IMR-90 (cell line): ENCODE measurements at regions not wholly inside any gene's neighbourhood (a gene's known extent, or its start where the extent isn't known, plus 50 kb on each side); places are given as distances from the start of the nearest gene placed in this dataset.

Experiments used
- ATAC-seq: fragments of 200-7000 bp; cut with Tn5 transposase; 2 replicates; pipeline ENCODE4 v1.9.1; 2020; ENCODE audit warnings: low read depth, mild to moderate bottlenecking, moderate library complexity
- BruUV-seq: library from RNA; stranded (reverse); fragments of 400-500 nt; replicated peaks from 2 replicates; lab custom pipeline; 2021; lab: Mats Ljungman, UMichigan
- CTCF ChIA-PET: fragments of 300-600 bp; formaldehyde crosslinking; extraction: SDS; loops from one replicate; lab custom pipeline; 2021; ENCODE audit warnings: antibody characterized with exemption; lab: Yijun Ruan, JAX
- POLR2A ChIA-PET: fragments of 300-600 bp; sonication (Branson Sonifier 250); formaldehyde crosslinking; loops from one replicate; lab custom pipeline; 2022; ENCODE audit warnings: antibody characterized with exemption; ENCODE audit not compliant: unreplicated experiment; lab: Charles Lee
- DNase-seq: peaks from one replicate; pipeline ENCODE4 v3.0.0; 2013
- H2AFZ ChIP-seq: replicated peaks from 2 replicates; pipeline ENCODE3; 2013; ENCODE audit warnings: low read length, mild to moderate bottlenecking; ENCODE audit not compliant: poor library complexity
- H2AK5ac ChIP-seq: 2 replicates; pipeline ENCODE4 v1.6.1; 2013; ENCODE audit warnings: low read depth, low read length, inconsistent platforms
- H2AK9ac ChIP-seq: replicated peaks from 2 replicates; pipeline ENCODE3; 2013; ENCODE audit warnings: mild to moderate bottlenecking, low read depth, low read length, moderate library complexity; ENCODE audit not compliant: poor library complexity
- H2BK120ac ChIP-seq: 2 replicates; pipeline ENCODE4 v1.6.1; 2013; ENCODE audit warnings: low read depth, low read length, inconsistent platforms
- H2BK15ac ChIP-seq: 3 replicates; pipeline ENCODE4 v1.6.1; 2013; ENCODE audit warnings: low read depth, low read length, inconsistent platforms
- H2BK20ac ChIP-seq: 2 replicates; pipeline ENCODE4 v1.6.1; 2013; ENCODE audit warnings: low read depth, mild to moderate bottlenecking, inconsistent platforms, low read length, moderate library complexity
- H2BK5ac ChIP-seq: 2 replicates; pipeline ENCODE4 v1.6.1; 2013; ENCODE audit warnings: mild to moderate bottlenecking, low read depth, low read length, inconsistent platforms; ENCODE audit not compliant: poor library complexity, severe bottlenecking
- H3K14ac ChIP-seq: replicated peaks from 2 replicates; pipeline ENCODE4 v1.6.1; 2013; ENCODE audit warnings: low read depth, low read length, inconsistent platforms
- H3K18ac ChIP-seq: 2 replicates; pipeline ENCODE4 v1.6.1; 2013; ENCODE audit warnings: low read depth, low read length, control low read depth
- H3K23ac ChIP-seq: 2 replicates; pipeline ENCODE4 v1.6.1; 2013; ENCODE audit warnings: low read depth, low read length, inconsistent platforms
- H3K27ac ChIP-seq: 2 replicates; pipeline ENCODE4 v1.5.1; 2013; ENCODE audit warnings: mild to moderate bottlenecking, control low read depth, low read length; ENCODE audit not compliant: insufficient read depth
- H3K27me3 ChIP-seq: 2 replicates; pipeline ENCODE4 v1.6.1; 2013; ENCODE audit warnings: low read length; ENCODE audit not compliant: control insufficient read depth, insufficient read depth
- H3K36me3 ChIP-seq: 2 replicates; pipeline ENCODE4 v1.6.1; 2013; ENCODE audit warnings: low read length, mixed read lengths; ENCODE audit not compliant: control insufficient read depth, insufficient read depth
- H3K4ac ChIP-seq: 2 replicates; pipeline ENCODE4 v1.6.1; 2013; ENCODE audit warnings: low read depth, low read length, inconsistent platforms
- H3K4me1 ChIP-seq: 2 replicates; pipeline ENCODE4 v1.6.1; 2013; ENCODE audit warnings: low read length, mixed read lengths; ENCODE audit not compliant: control insufficient read depth, insufficient read depth
- H3K4me2 ChIP-seq: 2 replicates; pipeline ENCODE4 v1.6.1; 2013; ENCODE audit warnings: low read depth, mild to moderate bottlenecking, control low read depth, low read length, moderate library complexity
- H3K4me3 ChIP-seq: 2 replicates; pipeline ENCODE4 v1.5.1; 2013; ENCODE audit warnings: low read depth, mild to moderate bottlenecking, control low read depth, low read length, moderate library complexity; ENCODE audit not compliant: insufficient read depth
- H3K56ac ChIP-seq: 2 replicates; pipeline ENCODE4 v1.6.1; 2013; ENCODE audit warnings: low read length, inconsistent platforms; ENCODE audit not compliant: insufficient read depth; ENCODE audit errors: extremely low read depth
- H3K79me1 ChIP-seq, 2 experiments: 2 replicates each; pipeline ENCODE4 v1.6.1; 2013; ENCODE audit warnings: low read length in 2 of 2, inconsistent platforms in 1 of 2, low read depth in 1 of 2
- H3K9ac ChIP-seq: 2 replicates; pipeline ENCODE4 v1.6.1; 2013; ENCODE audit warnings: low read depth, low read length, control low read depth
- H3K9me1 ChIP-seq: 2 replicates; pipeline ENCODE4 v1.6.1; 2013; ENCODE audit warnings: low read length, inconsistent platforms; ENCODE audit not compliant: insufficient read depth
- H3K9me3 ChIP-seq: 2 replicates; pipeline ENCODE4 v1.6.1; 2013; ENCODE audit warnings: low read length; ENCODE audit not compliant: control insufficient read depth, insufficient read depth
- H4K20me1 ChIP-seq: 2 replicates; pipeline ENCODE4 v1.6.1; 2013; ENCODE audit warnings: low read length, inconsistent platforms; ENCODE audit not compliant: insufficient read depth
- H4K5ac ChIP-seq: 2 replicates; pipeline ENCODE4 v1.6.1; 2013; ENCODE audit warnings: mild to moderate bottlenecking, low read depth, low read length, control low read depth
- H4K8ac ChIP-seq, 2 experiments: 2 replicates each; pipeline ENCODE4 v1.6.1; 2013; ENCODE audit warnings: low read depth in 2 of 2, low read length in 2 of 2, control low read depth in 1 of 2, inconsistent platforms in 1 of 2
- H4K91ac ChIP-seq: 2 replicates; pipeline ENCODE4 v1.6.1; 2013; ENCODE audit warnings: low read depth, low read length, inconsistent platforms; ENCODE audit not compliant: insufficient read depth
- FOS ChIP-seq: fragments of 150-350 bp; IDR thresholded peaks from 2 replicates; pipeline ENCODE4 v1.6.1; 2016; ENCODE audit warnings: low read depth, low read length
- MAZ ChIP-seq: IDR thresholded peaks from 2 replicates; pipeline ENCODE4 v1.6.1; 2012; ENCODE audit warnings: low read depth, mild to moderate bottlenecking, low read length, improper control_type of control experiment, moderate library complexity, borderline replicate concordance
- MXI1 ChIP-seq: IDR thresholded peaks from 2 replicates; pipeline ENCODE4 v1.6.1; 2012; ENCODE audit warnings: low read depth, mild to moderate bottlenecking, low read length, moderate library complexity, borderline replicate concordance
- RFX5 ChIP-seq: IDR thresholded peaks from 2 replicates; pipeline ENCODE4 v1.8.0; 2012; ENCODE audit warnings: low read depth, mild to moderate bottlenecking, low read length, moderate library complexity
- SMC3 ChIP-seq: fragments of 150-350 bp; IDR thresholded peaks from 2 replicates; pipeline ENCODE4 v1.6.1; 2016; ENCODE audit warnings: low read depth, mild to moderate bottlenecking, antibody characterized with exemption, low read length, moderate library complexity
- WGBS, 2 experiments: methylation state at CpG; one replicate each; pipeline versions ENCODE4 v1.1.5 to v1.1.7; 2013; ENCODE audit warnings: missing lambda C conversion rate in 2 of 2; ENCODE audit not compliant: insufficient read length in 1 of 2; ENCODE audit errors: extremely low coverage in 2 of 2; 5-methylcytosine and 5-hydroxymethylcytosine counted together
- dilution Hi-C: fragments of 300-500 bp; cut with HindIII; formaldehyde crosslinking; loops from one replicate; pipeline ENCODE4 v1.14.3; 2018; ENCODE audit warnings: low sequenced_read_pairs; ENCODE audit not compliant: unreplicated experiment
- in situ Hi-C: fragments of 300-500 bp; cut with MboI; formaldehyde crosslinking; loops from 3 replicates; pipeline ENCODE4 v1.14.3; 2019; ENCODE audit warnings: low sequenced_read_pairs, inconsistent platforms, mixed read lengths
- intact Hi-C: fragments of 100-400 bp; cut with micrococcal nuclease; formaldehyde crosslinking; loops from 2 replicates; pipeline ENCODE4 v1.10.0; 2022

GRCh38 chr2:167423731-167424130 is 535.5 kb downstream of the XIRP2 start:
- H3K4me3 ChIP-seq = no peak overlapping the region
- dilution Hi-C loops (no loop called here), in situ Hi-C loops (no loop called here), intact Hi-C loops (no loop called here)
- no peak overlapping the region for H2AK9ac ChIP-seq
- no peak overlapping the region for H2BK120ac ChIP-seq
- POLR2A ChIA-PET = no interaction called here
- no peak overlapping the region for H3K18ac ChIP-seq
- no peak overlapping the region for H4K8ac ChIP-seq
- BruUV-seq = no TSS peak
- H3K9me3 ChIP-seq = no peaks in the 10 kb centered on the region
- H3K27ac ChIP-seq = no peak overlapping the region
- H2BK5ac ChIP-seq = no peak overlapping the region
- H3K14ac ChIP-seq = no peak overlapping the region
- H3K4me1 ChIP-seq = no peaks in the 10 kb centered on the region
- no peaks in the 10 kb centered on the region for H3K79me1 ChIP-seq
- H3K27me3 ChIP-seq = no peaks in the 10 kb centered on the region
- CTCF ChIA-PET = no interaction called here
- H3K9me1 ChIP-seq = no peaks in the 10 kb centered on the region
- DNase-seq = no peak
- H3K56ac ChIP-seq = no peak overlapping the region
- ATAC-seq = no peak
- no peaks in the 10 kb centered on the region for H3K36me3 ChIP-seq
- H4K20me1 ChIP-seq = no peaks in the 10 kb centered on the region
- H3K23ac ChIP-seq = no peak overlapping the region
- no peak overlapping the region for H4K5ac ChIP-seq
- no peak overlapping the region for H3K4me2 ChIP-seq
- H2BK15ac ChIP-seq = no peak overlapping the region
- no peak overlapping the region for H3K9ac ChIP-seq
- H4K91ac ChIP-seq = no peak overlapping the region
- WGBS, 2 experiments = no CpG with 5 or more reads among the region's 4 CpGs
- no peak overlapping the region for H2BK20ac ChIP-seq
- no peak for TF ChIP-seq MAZ
- TF ChIP-seq FOS = no peak
- TF ChIP-seq SMC3 = no peak
- no peak for TF ChIP-seq MXI1
- no peak for TF ChIP-seq RFX5
- no peak overlapping the region for H2AK5ac ChIP-seq
- H3K4ac ChIP-seq = no peak overlapping the region
- H2AFZ ChIP-seq = no peak overlapping the region
